ENCODE measurements at regions not wholly inside any gene's neighbourhood (a gene's known extent, or its start where the extent isn't known, plus 50 kb on each side); places are given as distances from the start of the nearest gene placed in this dataset.
A peak's percentile ranks its signal among the peaks of the same experiment; 100 is the strongest.

GRCh38 chr2:215711471-215712034 lies 275.7 kb upstream of the FN1 start:
- no peak for TF ChIP-seq CTCF (IDR thresholded peaks at IDR 0.05; ENCODE audit: borderline replicate concordance, extremely low read depth, insufficient read depth)
- Histone ChIP-seq H3K9ac (ENCODE audit: low read length in 3 of 3) (no peak overlapping the region), H3K36me3 (ENCODE audit: control insufficient read depth in 2 of 3, insufficient read depth in 3 of 3, low read length in 3 of 3) (no peaks in the 10 kb centered on the region), H3K4me1 (ENCODE audit: control insufficient read depth in 2 of 3, insufficient read depth in 2 of 3, low read depth in 1 of 3, low read length in 3 of 3) (peaks cover 0 to 8% (median 0%) of the 10 kb centered on the region in 3 donors), H3K4me3 (ENCODE audit: low read length in 3 of 3) (no peak overlapping the region), H3K27ac (ENCODE audit: low read depth in 2 of 2, low read length in 2 of 2) (peak overlapping the region in 1 of 2 donors; percentile 59), H3K27me3 (ENCODE audit: control insufficient read depth, insufficient read depth, low read length) (no peaks in the 10 kb centered on the region), H3K9me3 (ENCODE audit: control insufficient read depth in 2 of 3, insufficient read depth in 1 of 3, low read length in 3 of 3) (no peaks in the 10 kb centered on the region)
- FAIRE-seq (no peak), DNase-seq (peak in 3 of 5 donors; percentile 11 to 64 (median 44))
- intact Hi-C loops (cut with DNase I): no loop called here

GRCh38 chr2:215707608-215708007 lies 271.7 kb upstream of the FN1 start:
- Histone ChIP-seq H3K27ac (ENCODE audit: low read depth in 2 of 2, low read length in 2 of 2) (no peak overlapping the region), H3K9ac (ENCODE audit: low read length in 3 of 3) (no peak overlapping the region), H3K4me1 (ENCODE audit: control insufficient read depth in 2 of 3, insufficient read depth in 2 of 3, low read depth in 1 of 3, low read length in 3 of 3) (peaks cover 0 to 4% (median 0%) of the 10 kb centered on the region in 3 donors), H3K9me3 (ENCODE audit: control insufficient read depth in 2 of 3, insufficient read depth in 1 of 3, low read length in 3 of 3) (no peaks in the 10 kb centered on the region), H3K4me3 (ENCODE audit: low read length in 3 of 3) (no peak overlapping the region), H3K27me3 (ENCODE audit: control insufficient read depth, insufficient read depth, low read length) (no peaks in the 10 kb centered on the region), H3K36me3 (ENCODE audit: control insufficient read depth in 2 of 3, insufficient read depth in 3 of 3, low read length in 3 of 3) (no peaks in the 10 kb centered on the region)
- intact Hi-C loops (cut with DNase I): no loop called here
- DNase-seq (no peak), FAIRE-seq (no peak)
- no peak for TF ChIP-seq CTCF (IDR thresholded peaks at IDR 0.05; ENCODE audit: borderline replicate concordance, extremely low read depth, insufficient read depth)

GRCh38 chr2:215705771-215706361 lies 270.0 kb upstream of the FN1 start:
- H3K27me3 ChIP-seq (ENCODE audit: control insufficient read depth, insufficient read depth, low read length): no peaks in the 10 kb centered on the region
- no peaks in the 10 kb centered on the region for H3K9me3 ChIP-seq (ENCODE audit: control insufficient read depth in 2 of 3, insufficient read depth in 1 of 3, low read length in 3 of 3)
- intact Hi-C loops (cut with DNase I): no loop called here
- H3K4me1 ChIP-seq (ENCODE audit: control insufficient read depth in 2 of 3, insufficient read depth in 2 of 3, low read depth in 1 of 3, low read length in 3 of 3): no peaks in the 10 kb centered on the region
- no peaks in the 10 kb centered on the region for H3K36me3 ChIP-seq (ENCODE audit: control insufficient read depth in 2 of 3, insufficient read depth in 3 of 3, low read length in 3 of 3)
- TF ChIP-seq CTCF (IDR thresholded peaks at IDR 0.05; ENCODE audit: borderline replicate concordance, extremely low read depth, insufficient read depth): no peak
- no peak overlapping the region for H3K4me3 ChIP-seq (ENCODE audit: low read length in 3 of 3)
- H3K27ac ChIP-seq (ENCODE audit: low read depth in 2 of 2, low read length in 2 of 2): no peak overlapping the region
- DNase-seq: no peak
- no peak overlapping the region for H3K9ac ChIP-seq (ENCODE audit: low read length in 3 of 3)
- FAIRE-seq: no peak
